ENCODE measurements at regions not wholly inside any gene's neighbourhood (a gene's known extent, or its start where the extent isn't known, plus 50 kb on each side); places are given as distances from the start of the nearest gene placed in this dataset.
"Not testable (repeated sequence)": the region's sequence is repeated elsewhere in the genome, so short reads cannot be mapped to it uniquely, and the experiment has no call there.

GRCh38 chr5:16392718-16393117 is 72.9 kb downstream of the ZNF622 start:
- FAIRE-seq (no peak), DNase-seq (ENCODE audit: insufficient read length, low spot score) (no peak)

DNA sequence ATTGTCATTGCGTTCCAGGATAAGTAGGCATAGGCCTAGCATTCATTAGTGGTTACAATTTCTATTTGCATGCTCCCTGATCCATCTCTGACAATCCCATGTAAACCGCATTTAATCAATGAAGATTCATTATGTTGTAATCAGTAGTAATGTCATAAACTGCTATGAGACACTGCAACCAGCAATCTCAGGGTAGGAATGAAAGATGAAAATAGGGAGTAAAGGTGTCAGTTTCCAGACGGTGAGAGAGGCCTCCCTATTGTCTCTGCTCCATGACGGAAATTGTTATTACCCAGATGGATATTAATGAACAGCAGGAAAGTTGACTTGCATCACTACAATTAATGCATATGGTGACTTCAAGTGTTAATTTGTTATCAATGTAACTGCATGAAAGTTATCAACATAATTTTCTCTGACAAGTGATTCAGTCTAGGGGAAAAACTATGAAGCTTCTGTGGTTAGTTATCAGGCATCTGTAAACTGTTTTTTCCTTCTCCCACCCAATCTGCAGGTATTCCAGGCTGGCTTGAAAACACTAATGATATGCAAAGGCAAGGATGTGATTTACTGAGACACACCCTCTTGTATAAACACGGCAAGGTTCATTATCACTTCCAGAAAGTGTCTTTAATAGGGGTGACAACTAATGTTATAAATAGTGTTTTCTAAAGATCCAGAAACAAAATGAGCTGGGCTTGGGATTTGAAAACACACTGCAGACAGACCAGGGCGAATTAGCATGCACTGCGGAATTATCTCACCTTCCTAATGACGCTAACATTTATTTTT is 73.5 kb downstream of the ZNF622 start:
- FAIRE-seq (peak; percentile 36), DNase-seq (ENCODE audit: insufficient read length, low spot score) (no peak)

DNA sequence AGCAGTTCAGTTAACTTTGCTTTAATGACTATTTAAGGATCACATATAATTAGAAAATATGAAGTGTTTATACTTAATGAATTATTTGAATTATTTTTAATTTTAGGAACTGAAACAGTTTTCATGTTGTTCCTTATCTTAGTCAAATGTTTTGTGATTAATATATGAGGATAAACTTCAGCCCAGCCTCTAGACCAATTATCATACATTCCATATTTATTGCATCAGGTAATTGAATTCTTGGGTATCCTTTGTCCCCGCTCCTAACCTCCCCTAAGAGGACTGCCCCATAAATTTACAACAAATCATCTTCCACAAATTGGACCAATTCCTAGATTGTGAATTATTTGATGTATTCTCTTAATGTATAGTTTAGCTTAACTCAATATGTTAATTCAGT is 74.8 kb downstream of the ZNF622 start:
- DNase-seq (ENCODE audit: insufficient read length, low spot score), result no peak
- no peak for FAIRE-seq

GRCh38 chr5:16385516-16386090 is 80.0 kb downstream of the ZNF622 start:
- FAIRE-seq (no peak), DNase-seq (ENCODE audit: insufficient read length, low spot score) (no peak)

GRCh38 chr5:16384804-16385203 is 80.8 kb downstream of the ZNF622 start:
- peak; percentile 4 for FAIRE-seq
- DNase-seq (ENCODE audit: insufficient read length, low spot score), result no peak

- no peak for DNase-seq (ENCODE audit: insufficient read length, low spot score)
- peak; percentile 16 for FAIRE-seq
Measured at GRCh38 chr5:16384222-16384621, 81.4 kb downstream of the ZNF622 start.

GRCh38 chr5:16383544-16384052 is 82.0 kb downstream of the ZNF622 start:
- FAIRE-seq (no peak), DNase-seq (ENCODE audit: insufficient read length, low spot score) (no peak)

DNA sequence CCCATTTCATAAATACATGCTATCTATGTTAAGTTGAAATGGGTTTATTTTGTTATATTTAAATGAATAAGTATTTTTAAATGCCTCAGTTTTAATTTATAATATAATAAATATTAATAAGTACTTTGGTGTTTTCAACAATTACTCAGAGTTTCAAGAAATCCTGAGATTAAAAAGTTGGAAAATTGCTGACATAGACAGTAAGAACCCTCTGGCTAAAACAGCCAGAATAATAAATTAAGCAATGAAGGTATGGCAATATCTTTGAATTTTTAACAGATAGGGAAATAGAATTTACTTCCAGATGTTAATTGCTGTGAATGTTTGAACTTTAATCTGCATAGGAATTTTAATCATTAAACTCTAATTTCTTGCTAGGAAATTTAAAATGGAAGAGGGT is 83.6 kb downstream of the ZNF622 start:
- FAIRE-seq, result no peak
- no peak for DNase-seq (ENCODE audit: insufficient read length, low spot score)

- FAIRE-seq, result no peak
- no peak for DNase-seq (ENCODE audit: insufficient read length, low spot score)
Measured at GRCh38 chr5:16378762-16379161, 86.8 kb downstream of the ZNF622 start.

- FAIRE-seq (no peak), DNase-seq (ENCODE audit: insufficient read length, low spot score) (no peak)
Measured at GRCh38 chr5:16372493-16372892, 93.1 kb downstream of the ZNF622 start.

DNA sequence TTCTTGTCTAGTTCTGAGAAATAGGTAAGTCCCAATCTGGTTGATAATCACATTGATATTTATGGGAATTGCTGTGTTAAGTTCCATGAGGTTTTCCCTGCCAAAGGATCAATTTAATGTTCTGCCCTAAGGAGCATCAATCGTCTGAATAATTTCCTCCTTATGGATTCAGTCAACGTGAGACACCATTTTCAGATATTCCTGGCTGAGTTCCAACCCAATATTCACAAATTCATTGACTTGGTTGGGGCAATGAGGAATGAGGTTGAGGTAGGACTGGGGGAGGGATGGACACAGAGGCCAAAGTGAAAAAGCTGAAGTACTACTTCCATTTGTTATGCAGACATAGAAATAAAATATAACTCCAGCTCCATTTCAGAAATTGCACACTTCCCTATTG is 99.1 kb downstream of the ZNF622 start:
- no peak for DNase-seq (ENCODE audit: insufficient read length, low spot score)
- peak; percentile 60 for FAIRE-seq

DNA sequence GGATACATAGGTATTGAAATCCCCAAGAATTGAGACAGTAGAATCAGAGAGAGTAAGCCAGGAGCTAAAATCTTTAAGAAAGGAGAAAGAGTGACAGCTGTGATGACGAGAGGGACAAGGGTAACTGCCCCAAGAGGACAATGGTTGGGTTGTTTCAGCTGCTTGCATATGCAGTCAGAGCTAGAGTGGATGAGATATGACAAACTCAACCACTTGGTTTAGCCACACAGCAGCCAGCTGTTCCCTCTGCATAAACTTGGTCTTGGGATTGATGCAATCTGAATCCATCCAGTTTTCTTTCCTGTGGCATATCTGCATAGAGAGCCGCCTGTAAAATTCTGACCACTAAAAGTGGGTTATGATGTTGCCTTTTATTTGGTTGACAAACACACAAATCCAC is 100.7 kb downstream of the ZNF622 start:
- FAIRE-seq, result no peak
- no peak for DNase-seq (ENCODE audit: insufficient read length, low spot score)

GRCh38 chr5:16353439-16353838 is 112.2 kb downstream of the ZNF622 start:
- not testable (repeated sequence) for DNase-seq (ENCODE audit: insufficient read length, low spot score); FAIRE-seq

GRCh38 chr5:16350816-16351215 is 114.8 kb downstream of the ZNF622 start:
- FAIRE-seq (no peak), DNase-seq (ENCODE audit: insufficient read length, low spot score) (no peak)

GRCh38 chr5:16346380-16346779 is 119.2 kb downstream of the ZNF622 start:
- no peak for DNase-seq (ENCODE audit: insufficient read length, low spot score)
- FAIRE-seq, result no peak

GRCh38 chr5:16345454-16345853 is 120.1 kb downstream of the ZNF622 start:
- DNase-seq (ENCODE audit: insufficient read length, low spot score) (no peak), FAIRE-seq (no peak)

DNA sequence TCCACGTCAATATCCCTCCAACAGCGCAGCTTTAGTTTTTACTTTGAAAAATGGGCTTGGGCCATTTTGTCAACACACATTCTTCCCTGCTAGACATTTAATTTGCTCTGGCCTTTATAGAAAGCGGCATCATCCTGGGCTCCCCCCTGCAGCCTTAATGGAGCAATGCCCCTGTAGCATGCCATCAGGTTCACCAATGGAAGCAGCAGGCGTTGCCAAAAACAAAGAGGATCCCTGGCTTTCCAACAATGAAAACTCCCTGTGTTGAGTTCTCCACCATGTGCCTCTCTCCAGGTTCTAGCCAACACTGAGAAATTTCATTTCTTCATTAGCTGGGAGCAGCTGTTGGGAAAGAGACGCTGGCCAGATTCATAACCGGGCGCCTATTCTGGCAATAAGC is 139.5 kb downstream of the ZNF622 start:
- DNase-seq (ENCODE audit: insufficient read length, low spot score) (no peak), FAIRE-seq (no peak)

DNA sequence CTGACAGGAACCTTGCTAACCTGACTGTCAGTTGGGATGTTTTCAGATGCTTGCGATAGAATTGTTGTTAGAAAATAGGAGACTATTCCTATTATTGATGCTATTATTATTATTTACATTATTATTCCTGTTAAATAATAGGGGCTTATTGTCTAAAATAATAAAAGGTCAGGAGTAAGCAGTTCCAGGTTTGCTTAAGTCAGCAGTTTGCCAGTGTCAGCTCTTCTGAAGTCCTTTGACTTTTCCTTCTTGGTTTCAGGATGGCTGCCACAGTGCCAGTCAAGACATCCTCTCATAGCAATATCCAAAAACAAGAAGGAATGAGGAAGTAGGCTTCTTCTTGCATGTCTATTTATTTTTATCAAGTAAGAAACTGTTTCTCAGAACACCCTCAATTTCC is 141.7 kb upstream of the MARCHF11 start:
- DNase-seq (ENCODE audit: insufficient read length, low spot score) (no peak), FAIRE-seq (no peak)

DNA sequence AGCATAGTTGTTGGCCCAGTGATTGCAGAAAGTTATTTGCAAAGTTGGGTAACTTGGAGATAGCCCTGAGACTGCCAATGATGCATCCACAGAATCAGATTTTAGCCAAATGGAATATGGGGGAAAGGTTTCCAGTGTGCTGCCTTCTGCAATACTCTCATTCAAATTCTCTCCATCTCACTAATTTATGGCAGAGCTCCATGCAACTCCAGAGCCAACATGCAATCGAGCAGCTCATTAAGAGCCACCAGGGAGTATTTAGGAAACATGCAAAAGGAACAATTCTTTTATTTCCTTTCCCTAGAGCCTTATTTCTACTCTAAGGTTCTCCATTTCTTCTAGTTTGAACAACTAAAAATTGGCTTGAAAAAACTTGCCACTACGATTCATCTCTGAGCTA is 135.9 kb upstream of the MARCHF11 start:
- FAIRE-seq (no peak), DNase-seq (ENCODE audit: insufficient read length, low spot score) (no peak)

- DNase-seq (ENCODE audit: insufficient read length, low spot score) (no peak), FAIRE-seq (no peak)
Measured at GRCh38 chr5:16313761-16314160, 134.2 kb upstream of the MARCHF11 start.

- FAIRE-seq (no peak), DNase-seq (ENCODE audit: insufficient read length, low spot score) (no peak)
Measured at GRCh38 chr5:16312785-16313184, 133.2 kb upstream of the MARCHF11 start.

- no peak for FAIRE-seq
- DNase-seq (ENCODE audit: insufficient read length, low spot score), result no peak
Measured at GRCh38 chr5:16311666-16312065, 132.1 kb upstream of the MARCHF11 start.

All from HTR-8/SVneo (cell line).